Liver (tissue), 8 donors: ENCODE measurements at regions not wholly inside any gene's neighbourhood (a gene's known extent, or its start where the extent isn't known, plus 50 kb on each side); places are given as distances from the start of the nearest gene placed in this dataset.

Experiments
- DNase-seq: peaks from one replicate; pipeline ENCODE4 v3.0.0-alpha.2; 2017; ENCODE audit warnings: low spot score
- H3K27ac ChIP-seq, 2 donors: one replicate each; pipeline ENCODE4 v1.7.0; 2013; ENCODE audit warnings: inconsistent platforms in 2 of 2, low read length in 2 of 2, control low read depth in 1 of 2, low read depth in 1 of 2, mild to moderate bottlenecking in 1 of 2
- H3K27me3 ChIP-seq, 4 donors: one replicate each; pipeline versions ENCODE4 v1.6.1 to v1.7.0; 2013; ENCODE audit warnings: low read length in 3 of 4, inconsistent platforms in 1 of 4, mild to moderate bottlenecking in 1 of 4, moderate library complexity in 1 of 4; ENCODE audit not compliant: control insufficient read depth in 4 of 4, insufficient read depth in 4 of 4
- H3K36me3 ChIP-seq, 4 donors: one replicate each; pipeline versions ENCODE4 v1.6.1 to v1.7.0; 2013; ENCODE audit warnings: low read length in 3 of 4, mild to moderate bottlenecking in 3 of 4, low read depth in 1 of 4, moderate library complexity in 1 of 4; ENCODE audit not compliant: control insufficient read depth in 4 of 4, insufficient read depth in 3 of 4
- H3K4me1 ChIP-seq, 4 donors: one replicate each; pipeline versions ENCODE4 v1.6.1 to v1.7.0; 2013; ENCODE audit warnings: low read length in 3 of 4, mild to moderate bottlenecking in 3 of 4, moderate library complexity in 1 of 4; ENCODE audit not compliant: control insufficient read depth in 4 of 4, insufficient read depth in 4 of 4
- H3K4me3 ChIP-seq, 3 donors: one replicate each; pipeline versions ENCODE4 v1.6.1 to v1.7.0; 2013; ENCODE audit warnings: low read length in 3 of 3, control low read depth in 1 of 3, low read depth in 1 of 3, mild to moderate bottlenecking in 1 of 3
- H3K9ac ChIP-seq, 2 donors: one replicate each; pipeline ENCODE4 v1.7.0; 2013; ENCODE audit warnings: low read length in 2 of 2, mild to moderate bottlenecking in 2 of 2, moderate library complexity in 2 of 2, control low read depth in 1 of 2, low read depth in 1 of 2
- H3K9me3 ChIP-seq, 4 donors: one replicate each; pipeline versions ENCODE4 v1.6.1 to v1.7.0; 2013; ENCODE audit warnings: low read length in 3 of 4; ENCODE audit not compliant: control insufficient read depth in 4 of 4
- ATF3 ChIP-seq: IDR thresholded peaks from 2 replicates; pipeline ENCODE4 v1.6.1; 2016; ENCODE audit warnings: antibody characterized with exemption
- CTCF ChIP-seq: fragments of 150-350 bp; IDR thresholded peaks from 2 replicates; pipeline ENCODE4 v1.5.1; 2017; ENCODE audit warnings: improper control_type of control experiment, low read depth, low read length; ENCODE audit not compliant: missing input control
- EGR1 ChIP-seq, 2 donors: IDR thresholded peaks; 2 replicates each; pipeline ENCODE4 v1.6.1; 2016 to 2018; ENCODE audit warnings: antibody characterized with exemption in 2 of 2, low read depth in 2 of 2
- GABPA ChIP-seq, 2 donors: IDR thresholded peaks in 1 of 2; conservative IDR thresholded peaks in 1 of 2; 2 replicates each; pipeline ENCODE4 v1.6.1; 2016; ENCODE audit warnings: antibody characterized with exemption in 2 of 2, mild to moderate bottlenecking in 1 of 2, moderate library complexity in 1 of 2
- HNF4A ChIP-seq, 2 donors: conservative IDR thresholded peaks; 2 replicates each; pipeline ENCODE4 v1.6.1; 2016; ENCODE audit warnings: antibody characterized with exemption in 2 of 2, mild to moderate bottlenecking in 2 of 2
- JUND ChIP-seq, 2 donors: IDR thresholded peaks; 2 replicates each; pipeline ENCODE4 v1.6.1; 2016; ENCODE audit warnings: antibody characterized with exemption in 2 of 2
- NR2F2 ChIP-seq: IDR thresholded peaks from 2 replicates; pipeline ENCODE4 v1.6.1; 2016; ENCODE audit warnings: antibody characterized with exemption
- RAD21 ChIP-seq, 2 donors: IDR thresholded peaks; 2 replicates each; pipeline ENCODE4 v1.6.1; 2016; ENCODE audit warnings: antibody characterized with exemption in 2 of 2, mild to moderate bottlenecking in 2 of 2
- RXRA ChIP-seq, 2 donors: IDR thresholded peaks; 2 replicates each; pipeline ENCODE4 v1.6.1; 2017 to 2018; ENCODE audit warnings: antibody characterized with exemption in 2 of 2, mild to moderate bottlenecking in 1 of 2
- SP1 ChIP-seq: IDR thresholded peaks from 2 replicates; pipeline ENCODE4 v1.6.1; 2018; ENCODE audit warnings: antibody characterized with exemption, mild to moderate bottlenecking
- TAF1 ChIP-seq: conservative IDR thresholded peaks from 2 replicates; pipeline ENCODE4 v1.6.1; 2016; ENCODE audit warnings: antibody characterized with exemption, mild to moderate bottlenecking
- YY1 ChIP-seq: IDR thresholded peaks from 2 replicates; pipeline ENCODE4 v1.6.1; 2016; ENCODE audit warnings: antibody characterized with exemption, mild to moderate bottlenecking
- ZBTB33 ChIP-seq: IDR thresholded peaks from 2 replicates; pipeline ENCODE4 v1.6.1; 2016; ENCODE audit warnings: antibody characterized with exemption
- WGBS: extraction: QIAGEN DNeasy Blood & Tissue Kit; methylation state at CpG from one replicate; pipeline ENCODE4 v1.1.7; 2013; 5-methylcytosine and 5-hydroxymethylcytosine counted together
- TF ChIP-seq, protein P1 (sequence below): IDR thresholded peaks from 2 replicates; pipeline ENCODE4 v1.6.1; 2016; ENCODE audit warnings: antibody characterized with exemption
- donor health status: healthy.
- donor health status: healthy.
- donor health status: healthy.
- donor health status: healthy.
- donor health status: healthy.

- TF ChIP-seq ZBTB33 (no peak), ATF3 (no peak), EGR1 (IDR thresholded peaks at IDR 0.05; ENCODE audit: low read depth in 2 of 2) (no peak), YY1 (no peak), RXRA (IDR thresholded peaks at IDR 0.05) (no peak), SP1 (no peak)
- TF ChIP-seq, protein P1, sequence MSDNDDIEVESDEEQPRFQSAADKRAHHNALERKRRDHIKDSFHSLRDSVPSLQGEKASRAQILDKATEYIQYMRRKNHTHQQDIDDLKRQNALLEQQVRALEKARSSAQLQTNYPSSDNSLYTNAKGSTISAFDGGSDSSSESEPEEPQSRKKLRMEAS = no peak
Observed at GRCh38 chr18:22741318-22741717, 191.8 kb upstream of the RBBP8 start (continued).

DNA sequence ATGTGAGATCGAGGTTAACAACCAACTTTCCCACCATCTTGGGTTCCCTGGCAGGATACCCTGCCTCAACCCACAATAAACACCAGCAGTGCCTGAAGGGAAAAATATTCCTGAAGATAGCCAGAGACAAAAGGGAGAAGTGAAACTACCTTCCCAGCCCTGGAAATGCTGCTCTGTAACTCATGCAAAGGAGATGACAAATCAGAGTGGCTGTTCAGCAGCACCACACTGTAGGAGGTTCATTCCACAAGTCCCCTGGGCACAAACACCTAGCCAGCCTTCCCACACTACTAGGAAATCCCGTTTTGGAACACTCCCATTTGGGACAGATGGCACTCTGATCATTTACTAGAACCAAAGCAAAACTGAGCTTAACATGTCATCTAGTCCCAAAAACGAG, 190.7 kb upstream of the RBBP8 start:
- no peak overlapping the region for H3K9ac ChIP-seq
- no peak for DNase-seq
- no peak for TF ChIP-seq RAD21 (IDR thresholded peaks at IDR 0.05)
- TF ChIP-seq SP1 = no peak
- no peak for TF ChIP-seq RXRA (IDR thresholded peaks at IDR 0.05)
- no peak for TF ChIP-seq EGR1 (IDR thresholded peaks at IDR 0.05; ENCODE audit: low read depth in 2 of 2)
- TF ChIP-seq JUND (IDR thresholded peaks at IDR 0.05) = no peak
- TF ChIP-seq, protein P1 = no peak
- no peak overlapping the region for H3K4me3 ChIP-seq
- no peaks in the 10 kb centered on the region for H3K36me3 ChIP-seq
- WGBS = 75% methylated on average over 3 of the region's 3 CpGs
- H3K4me1 ChIP-seq = peaks cover 0 to 4% (median 2%) of the 10 kb centered on the region in 4 donors
- no peaks in the 10 kb centered on the region for H3K27me3 ChIP-seq
- H3K9me3 ChIP-seq = no peaks in the 10 kb centered on the region
- H3K27ac ChIP-seq = no peak overlapping the region

DNA sequence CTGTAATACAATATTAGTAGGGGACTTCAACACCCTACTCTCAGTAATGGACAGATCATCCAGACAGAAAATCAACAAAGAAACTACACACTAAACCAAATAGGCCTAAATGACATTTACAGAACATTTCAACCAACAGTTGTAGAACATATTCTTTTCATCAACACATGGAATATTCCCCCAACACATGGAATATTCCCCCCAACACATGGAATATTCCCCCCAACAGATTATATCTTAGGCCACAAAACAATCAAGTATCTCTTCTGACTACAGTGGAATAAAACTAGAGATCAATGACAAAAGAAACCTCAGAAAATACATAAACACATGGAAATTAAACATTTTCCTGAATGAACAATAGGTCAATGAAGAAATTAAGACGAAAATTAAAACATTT, 187.2 kb upstream of the RBBP8 start:
- no peaks in the 10 kb centered on the region for H3K4me1 ChIP-seq
- no peak overlapping the region for H3K27ac ChIP-seq
- no peaks in the 10 kb centered on the region for H3K9me3 ChIP-seq
- no peak overlapping the region for H3K9ac ChIP-seq
- no peaks in the 10 kb centered on the region for H3K27me3 ChIP-seq
- TF ChIP-seq SP1 (no peak), CTCF (no peak), RXRA (IDR thresholded peaks at IDR 0.05) (no peak), GABPA (IDR thresholded peaks at IDR 0.05 in 1 of 2, conservative IDR thresholded peaks at IDR 0.05 in 1 of 2) (no peak), ZBTB33 (no peak), HNF4A (conservative IDR thresholded peaks at IDR 0.05) (no peak), JUND (IDR thresholded peaks at IDR 0.05) (no peak), YY1 (no peak), NR2F2 (no peak), TAF1 (no peak)
- H3K4me3 ChIP-seq = no peak overlapping the region
- H3K36me3 ChIP-seq = peaks cover 0 to 4% (median 0%) of the 10 kb centered on the region in 4 donors
- WGBS = 85% methylated on average over 1 of the region's 1 CpG
- no peak for DNase-seq
